Adrenal gland (tissue), 9 donors: ENCODE measurements at regions not wholly inside any gene's neighbourhood (a gene's known extent, or its start where the extent isn't known, plus 50 kb on each side); places are given as distances from the start of the nearest gene placed in this dataset.

Experiments
- DNase-seq, 7 donors: peaks; one replicate each; pipeline ENCODE4 v3.0.0-alpha.2; 2019 to 2020
- H3K27ac ChIP-seq, 5 donors: fragments of 200-600 bp; sonication (generic) in 4 of 5; 1 replicate in 3 of 5; 2 replicates in 2 of 5; pipeline versions ENCODE4 v1.5.1 to v1.8.0; 2016 to 2020; ENCODE audit warnings: mild to moderate bottlenecking in 1 of 5
- H3K27me3 ChIP-seq: fragments of 200-600 bp; 2 replicates; pipeline ENCODE4 v1.8.0; 2021
- H3K36me3 ChIP-seq, 2 donors: fragments of 200-600 bp; replicated peaks in 1 of 2; 1 replicate in 1 of 2; 2 replicates in 1 of 2; pipeline versions ENCODE4 v1.5.1 to v1.8.0; 2018 to 2022
- H3K4me1 ChIP-seq, 2 donors: fragments of 200-600 bp; replicated peaks in 1 of 2; 1 replicate in 1 of 2; 2 replicates in 1 of 2; pipeline versions ENCODE4 v1.5.1 to v1.8.0; 2018 to 2021
- H3K4me3 ChIP-seq, 4 donors: fragments of 200-600 bp; sonication (generic) in 3 of 4; one replicate each; pipeline ENCODE4 v1.5.1; 2016 to 2018
- H3K9me3 ChIP-seq, 3 donors: fragments of 200-600 bp; sonication (generic) in 1 of 3; replicated peaks in 1 of 3; 1 replicate in 2 of 3; 2 replicates in 1 of 3; pipeline versions ENCODE4 v1.5.1 to v1.8.0; 2016 to 2021
- CTCF ChIP-seq, 6 experiments: fragments of 450-650 bp in 4 of 6; fragments of 200-600 bp in 2 of 6; sonication (generic) in 1 of 6; IDR thresholded peaks; 1 replicate in 5 of 6; 2 replicates in 1 of 6; pipeline versions ENCODE4 v1.5.1 to v1.8.0; 2016 to 2021; ENCODE audit warnings: antibody characterized with exemption in 6 of 6, mild to moderate bottlenecking in 2 of 6, moderate library complexity in 1 of 6
- POLR2A ChIP-seq, 2 donors: fragments of 450-650 bp; IDR thresholded peaks; one replicate each; pipeline ENCODE4 v1.6.1; 2017; ENCODE audit warnings: antibody characterized with exemption in 2 of 2, mild to moderate bottlenecking in 2 of 2, moderate library complexity in 1 of 2
- WGBS, 4 donors: extraction: QIAGEN DNeasy Blood & Tissue Kit in 2 of 4; methylation state at CpG; one replicate each; pipeline versions ENCODE4 v1.1.5 to v1.1.7; 2013 to 2017; 5-methylcytosine and 5-hydroxymethylcytosine counted together
- intact Hi-C, 2 donors: fragments of 100-400 bp; cut with DNase I; formaldehyde crosslinking; loops; one replicate each; pipeline versions ENCODE4 v1.14.1 to v1.15.0; 2022 to 2023
- donor health status: healthy with polysubstance abuse.
- donor health status: Bipolar disorder and iron deficiency.
- donor health status: DM: yes; HTN: yes; CAD: no.
- donor health status: DM: no; HTN: no; CAD: no.
- donor health status: DM: no; HTN: no; CAD: no.

GRCh38 chr2:111712361-111712760, 171.6 kb downstream of the ANAPC1 start:
- no peaks in the 10 kb centered on the region for H3K27me3 ChIP-seq
- DNase-seq, result no peak
- TF ChIP-seq POLR2A (IDR thresholded peaks at IDR 0.05) (no peak), CTCF (IDR thresholded peaks at IDR 0.05) (no peak)
- no peaks in the 10 kb centered on the region for H3K36me3 ChIP-seq
- H3K4me3 ChIP-seq, result no peak overlapping the region
- 78 to 97% (median 88%) methylated on average over 6 to 7 of the region's 7 CpGs for WGBS, 4 donors
- no peaks in the 10 kb centered on the region for H3K4me1 ChIP-seq
- intact Hi-C loops, result no loop called here
- no peak overlapping the region for H3K27ac ChIP-seq
- H3K9me3 ChIP-seq, result no peaks in the 10 kb centered on the region

GRCh38 chr2:111712940-111713515, 171.0 kb downstream of the ANAPC1 start:
- H3K9me3 ChIP-seq, result no peaks in the 10 kb centered on the region
- H3K36me3 ChIP-seq, result no peaks in the 10 kb centered on the region
- H3K4me3 ChIP-seq, result no peak overlapping the region
- no peak for DNase-seq
- 87 to 93% (median 89%) methylated on average over 4 to 5 of the region's 5 CpGs for whole genome bisulfite sequencing, 4 donors
- no peak overlapping the region for H3K27ac ChIP-seq
- intact Hi-C loops, result no loop called here
- H3K4me1 ChIP-seq, result no peaks in the 10 kb centered on the region
- TF ChIP-seq CTCF (IDR thresholded peaks at IDR 0.05), result no peak
- TF ChIP-seq POLR2A (IDR thresholded peaks at IDR 0.05), result no peak
- no peaks in the 10 kb centered on the region for H3K27me3 ChIP-seq

- no peak overlapping the region for H3K4me3 ChIP-seq
- no peak for TF ChIP-seq CTCF (IDR thresholded peaks at IDR 0.05)
- no peak for TF ChIP-seq POLR2A (IDR thresholded peaks at IDR 0.05)
- H3K9me3 ChIP-seq, result no peaks in the 10 kb centered on the region
- no peaks in the 10 kb centered on the region for H3K4me1 ChIP-seq
- no peak for DNase-seq
- WGBS, 4 donors, result 77 to 91% (median 86%) methylated on average over 11 to 13 of the region's 13 CpGs
- no peak overlapping the region for H3K27ac ChIP-seq
- no peaks in the 10 kb centered on the region for H3K36me3 ChIP-seq
- intact Hi-C loops, result no loop called here
- H3K27me3 ChIP-seq, result no peaks in the 10 kb centered on the region
Observed at GRCh38 chr2:111715987-111716904, 167.7 kb downstream of the ANAPC1 start.

GRCh38 chr2:111716905-111717775, 166.9 kb downstream of the ANAPC1 start:
- no peak overlapping the region for H3K27ac ChIP-seq
- H3K27me3 ChIP-seq, result no peaks in the 10 kb centered on the region
- TF ChIP-seq CTCF (IDR thresholded peaks at IDR 0.05) (no peak), POLR2A (IDR thresholded peaks at IDR 0.05) (no peak)
- no peaks in the 10 kb centered on the region for H3K4me1 ChIP-seq
- intact Hi-C loops, result no loop called here
- H3K9me3 ChIP-seq, result no peaks in the 10 kb centered on the region
- no peaks in the 10 kb centered on the region for H3K36me3 ChIP-seq
- no peak for DNase-seq
- no peak overlapping the region for H3K4me3 ChIP-seq
- 88 to 91% (median 89%) methylated on average over 21 of the region's 21 CpGs for WGBS, 4 donors
